ENCODE measurements at regions not wholly inside any gene's neighbourhood (a gene's known extent, or its start where the extent isn't known, plus 50 kb on each side); places are given as distances from the start of the nearest gene placed in this dataset.

- TF ChIP-seq POLR2A (IDR thresholded peaks at IDR 0.05) (no peak), CTCF (IDR thresholded peaks at IDR 0.05) (no peak)
Measured at GRCh38 chr3:170799009-170799408, 71.0 kb downstream of the RPL22L1 start.

Data from uterus (tissue), 2 donors.